ENCODE measurements at regions not wholly inside any gene's neighbourhood (a gene's known extent, or its start where the extent isn't known, plus 50 kb on each side); places are given as distances from the start of the nearest gene placed in this dataset.

- H3K4me3 ChIP-seq (ENCODE audit: control insufficient read depth, low read depth, low read length) = no peak overlapping the region
- DNase-seq (ENCODE audit: low read depth) = no peak
- no peak for TF ChIP-seq CTCF (conservative IDR thresholded peaks at IDR 0.05; ENCODE audit: control insufficient read depth, insufficient read depth, low read depth, low read length)
Observed at GRCh38 chr12:66740732-66741131, 61.9 kb upstream of the GRIP1 start.

GRCh38 chr12:66741919-66742318 is 63.0 kb upstream of the GRIP1 start:
- no peak overlapping the region for H3K4me3 ChIP-seq (ENCODE audit: control insufficient read depth, low read depth, low read length)
- TF ChIP-seq CTCF (conservative IDR thresholded peaks at IDR 0.05; ENCODE audit: control insufficient read depth, insufficient read depth, low read depth, low read length) = no peak
- DNase-seq (ENCODE audit: low read depth) = no peak

- TF ChIP-seq CTCF (conservative IDR thresholded peaks at IDR 0.05; ENCODE audit: control insufficient read depth, insufficient read depth, low read depth, low read length) = no peak
- DNase-seq (ENCODE audit: low read depth) = no peak
- H3K4me3 ChIP-seq (ENCODE audit: control insufficient read depth, low read depth, low read length) = no peak overlapping the region
Observed at GRCh38 chr12:66742508-66743367, 63.9 kb upstream of the GRIP1 start.

- no peak for DNase-seq (ENCODE audit: low read depth)
- H3K4me3 ChIP-seq (ENCODE audit: control insufficient read depth, low read depth, low read length) = no peak overlapping the region
- TF ChIP-seq CTCF (conservative IDR thresholded peaks at IDR 0.05; ENCODE audit: control insufficient read depth, insufficient read depth, low read depth, low read length) = no peak
Observed at GRCh38 chr12:66744461-66744860, 65.6 kb upstream of the GRIP1 start.

- DNase-seq (ENCODE audit: low read depth) = no peak
Observed at GRCh38 chr12:66744956-66745383, 66.1 kb upstream of the GRIP1 start.

GRCh38 chr12:66746489-66747201 is 67.8 kb upstream of the GRIP1 start:
- DNase-seq (ENCODE audit: low read depth) = no peak

More at GRCh38 chr12:66744956-66745383, 66.1 kb upstream of the GRIP1 start:
- TF ChIP-seq CTCF (conservative IDR thresholded peaks at IDR 0.05; ENCODE audit: control insufficient read depth, insufficient read depth, low read depth, low read length) = no peak
- no peak overlapping the region for H3K4me3 ChIP-seq (ENCODE audit: control insufficient read depth, low read depth, low read length)

More at GRCh38 chr12:66746489-66747201, 67.8 kb upstream of the GRIP1 start:
- TF ChIP-seq CTCF (conservative IDR thresholded peaks at IDR 0.05; ENCODE audit: control insufficient read depth, insufficient read depth, low read depth, low read length) = no peak
- no peak overlapping the region for H3K4me3 ChIP-seq (ENCODE audit: control insufficient read depth, low read depth, low read length)

All from fibroblast of mammary gland (primary cell).